ENCODE measurements at regions not wholly inside any gene's neighbourhood (a gene's known extent, or its start where the extent isn't known, plus 50 kb on each side); places are given as distances from the start of the nearest gene placed in this dataset.

GRCh38 chr13:104648291-104648690 is 1582.1 kb upstream of the SLC10A2 start:
- TF ChIP-seq, protein P1, sequence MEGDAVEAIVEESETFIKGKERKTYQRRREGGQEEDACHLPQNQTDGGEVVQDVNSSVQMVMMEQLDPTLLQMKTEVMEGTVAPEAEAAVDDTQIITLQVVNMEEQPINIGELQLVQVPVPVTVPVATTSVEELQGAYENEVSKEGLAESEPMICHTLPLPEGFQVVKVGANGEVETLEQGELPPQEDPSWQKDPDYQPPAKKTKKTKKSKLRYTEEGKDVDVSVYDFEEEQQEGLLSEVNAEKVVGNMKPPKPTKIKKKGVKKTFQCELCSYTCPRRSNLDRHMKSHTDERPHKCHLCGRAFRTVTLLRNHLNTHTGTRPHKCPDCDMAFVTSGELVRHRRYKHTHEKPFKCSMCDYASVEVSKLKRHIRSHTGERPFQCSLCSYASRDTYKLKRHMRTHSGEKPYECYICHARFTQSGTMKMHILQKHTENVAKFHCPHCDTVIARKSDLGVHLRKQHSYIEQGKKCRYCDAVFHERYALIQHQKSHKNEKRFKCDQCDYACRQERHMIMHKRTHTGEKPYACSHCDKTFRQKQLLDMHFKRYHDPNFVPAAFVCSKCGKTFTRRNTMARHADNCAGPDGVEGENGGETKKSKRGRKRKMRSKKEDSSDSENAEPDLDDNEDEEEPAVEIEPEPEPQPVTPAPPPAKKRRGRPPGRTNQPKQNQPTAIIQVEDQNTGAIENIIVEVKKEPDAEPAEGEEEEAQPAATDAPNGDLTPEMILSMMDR (conservative IDR thresholded peaks at IDR 0.05; ENCODE audit: low read depth, low read length), result no peak
- TF ChIP-seq EZH2 (IDR thresholded peaks at IDR 0.05; ENCODE audit: low read length, unreplicated experiment), result no peak
